Smooth muscle cell of the brain vasculature (primary cell): ENCODE measurements at regions not wholly inside any gene's neighbourhood (a gene's known extent, or its start where the extent isn't known, plus 50 kb on each side); places are given as distances from the start of the nearest gene placed in this dataset.

Experiments
- DNase-seq: peaks from one replicate; pipeline ENCODE4 v3.0.0-alpha.2; 2012; ENCODE audit warnings: low read depth, low spot score

- DNase-seq: no peak
Measured at GRCh38 chr6:122347751-122348150, 51.7 kb upstream of the HSF2 start.
